Nephron (organoid): ENCODE measurements at regions not wholly inside any gene's neighbourhood (a gene's known extent, or its start where the extent isn't known, plus 50 kb on each side); places are given as distances from the start of the nearest gene placed in this dataset.

Experiments
- H3K27ac Mint-ChIP-seq, 3 experiments: 2 replicates each; pipeline ENCODE4 v1.8.0; 2020; ENCODE audit warnings: mixed read lengths in 3 of 3, mild to moderate bottlenecking in 2 of 3, moderate library complexity in 1 of 3
- H3K27me3 Mint-ChIP-seq: 2 replicates; pipeline ENCODE4 v1.8.0; 2021; ENCODE audit warnings: low read depth, mild to moderate bottlenecking, moderate library complexity, mixed read lengths
- H3K36me3 Mint-ChIP-seq: 2 replicates; pipeline ENCODE4 v1.8.0; 2020; ENCODE audit warnings: low read depth, mixed read lengths
- H3K4me1 Mint-ChIP-seq: 2 replicates; pipeline ENCODE4 v1.8.0; 2020; ENCODE audit warnings: mixed read lengths
- H3K4me3 Mint-ChIP-seq, 3 experiments: 2 replicates each; pipeline ENCODE4 v1.8.0; 2020; ENCODE audit warnings: mild to moderate bottlenecking in 3 of 3, mixed read lengths in 3 of 3, moderate library complexity in 2 of 3
- H3K9me3 Mint-ChIP-seq: 2 replicates; pipeline ENCODE4 v1.8.0; 2020; ENCODE audit warnings: mixed read lengths
- TF ChIP-seq, protein P1 (sequence below), 3 experiments: fragments of 200-600 bp; sonication (generic); IDR thresholded peaks; one replicate each; pipeline ENCODE4 v1.5.0; 2021; ENCODE audit warnings: antibody characterized with exemption in 3 of 3; ENCODE audit not compliant: unreplicated experiment in 3 of 3

DNA sequence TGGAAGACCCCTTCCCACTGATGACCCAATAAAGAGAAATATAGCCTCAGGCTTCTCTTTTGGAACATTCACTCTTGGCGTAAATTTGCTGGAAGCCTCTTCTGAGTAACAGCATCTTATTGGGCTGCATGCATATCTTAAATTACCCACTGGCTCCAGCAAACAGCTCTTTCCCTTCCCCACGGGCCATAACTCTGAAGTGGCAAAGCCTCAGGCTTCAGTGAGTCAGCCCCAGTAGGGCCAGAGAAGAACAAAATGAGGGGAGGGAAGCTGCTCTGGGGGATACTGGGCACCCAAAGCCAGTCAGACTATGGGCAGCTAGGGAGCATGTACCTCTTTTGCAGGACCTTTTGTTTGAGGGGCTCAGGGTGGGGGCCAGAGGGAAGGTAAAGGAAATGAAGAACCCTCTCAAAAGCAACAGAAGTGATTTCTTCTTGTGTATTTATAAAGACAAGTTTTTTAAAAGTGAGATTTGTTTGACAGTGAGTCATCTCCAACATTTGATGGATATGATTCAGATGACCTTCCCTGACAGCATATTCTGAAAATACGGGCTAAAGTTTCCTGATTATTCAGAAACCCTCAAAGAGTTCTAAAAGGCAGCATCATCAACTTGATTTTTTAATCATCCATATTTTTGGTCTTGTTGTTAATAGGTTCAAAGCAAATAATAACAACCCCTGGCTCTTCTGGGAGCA, 203.4 kb downstream of the KIF18A start:
- Mint-ChIP-seq H3K9me3 (peaks cover 3% of the 10 kb centered on the region), H3K27ac (no peak overlapping the region), H3K36me3 (no peaks in the 10 kb centered on the region), H3K4me3 (no peak overlapping the region), H3K27me3 (no peaks in the 10 kb centered on the region), H3K4me1 (no peaks in the 10 kb centered on the region)
- TF ChIP-seq, protein P1, sequence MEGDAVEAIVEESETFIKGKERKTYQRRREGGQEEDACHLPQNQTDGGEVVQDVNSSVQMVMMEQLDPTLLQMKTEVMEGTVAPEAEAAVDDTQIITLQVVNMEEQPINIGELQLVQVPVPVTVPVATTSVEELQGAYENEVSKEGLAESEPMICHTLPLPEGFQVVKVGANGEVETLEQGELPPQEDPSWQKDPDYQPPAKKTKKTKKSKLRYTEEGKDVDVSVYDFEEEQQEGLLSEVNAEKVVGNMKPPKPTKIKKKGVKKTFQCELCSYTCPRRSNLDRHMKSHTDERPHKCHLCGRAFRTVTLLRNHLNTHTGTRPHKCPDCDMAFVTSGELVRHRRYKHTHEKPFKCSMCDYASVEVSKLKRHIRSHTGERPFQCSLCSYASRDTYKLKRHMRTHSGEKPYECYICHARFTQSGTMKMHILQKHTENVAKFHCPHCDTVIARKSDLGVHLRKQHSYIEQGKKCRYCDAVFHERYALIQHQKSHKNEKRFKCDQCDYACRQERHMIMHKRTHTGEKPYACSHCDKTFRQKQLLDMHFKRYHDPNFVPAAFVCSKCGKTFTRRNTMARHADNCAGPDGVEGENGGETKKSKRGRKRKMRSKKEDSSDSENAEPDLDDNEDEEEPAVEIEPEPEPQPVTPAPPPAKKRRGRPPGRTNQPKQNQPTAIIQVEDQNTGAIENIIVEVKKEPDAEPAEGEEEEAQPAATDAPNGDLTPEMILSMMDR (IDR thresholded peaks at IDR 0.05; ENCODE audit: unreplicated experiment in 3 of 3): no peak

DNA sequence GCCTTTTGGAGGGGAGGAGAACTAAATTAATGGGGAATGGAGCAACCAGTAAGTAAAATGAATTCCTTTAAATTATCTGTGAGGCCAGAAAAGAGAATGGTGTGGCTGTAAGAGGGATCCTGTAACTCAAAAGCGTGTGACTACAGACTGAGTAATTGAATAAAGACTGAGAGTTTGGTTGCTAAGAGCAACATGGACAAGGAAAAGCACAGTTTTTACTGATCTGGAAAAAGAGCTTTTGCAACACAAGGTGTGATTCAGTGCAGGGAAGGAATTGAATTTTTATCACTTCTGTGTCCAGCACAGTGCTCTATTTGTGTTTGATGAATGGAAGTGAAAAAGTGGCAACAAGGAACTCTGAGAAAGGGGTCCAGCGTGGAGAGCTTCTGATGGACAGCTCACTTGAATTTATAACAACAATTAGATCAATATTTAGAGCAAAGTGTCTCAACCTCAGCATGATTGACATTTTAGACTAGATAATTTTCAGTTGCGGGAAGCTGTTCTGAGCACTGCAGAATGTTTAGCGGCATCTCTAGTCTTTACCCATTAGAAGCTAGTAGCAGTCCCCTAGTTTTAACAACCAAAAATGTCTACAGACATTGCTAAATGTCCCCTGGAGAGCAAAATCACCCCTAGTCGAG, 202.8 kb upstream of the BDNF start:
- Mint-ChIP-seq H3K27ac (no peak overlapping the region), H3K36me3 (no peaks in the 10 kb centered on the region), H3K9me3 (peaks cover 3% of the 10 kb centered on the region)

DNA sequence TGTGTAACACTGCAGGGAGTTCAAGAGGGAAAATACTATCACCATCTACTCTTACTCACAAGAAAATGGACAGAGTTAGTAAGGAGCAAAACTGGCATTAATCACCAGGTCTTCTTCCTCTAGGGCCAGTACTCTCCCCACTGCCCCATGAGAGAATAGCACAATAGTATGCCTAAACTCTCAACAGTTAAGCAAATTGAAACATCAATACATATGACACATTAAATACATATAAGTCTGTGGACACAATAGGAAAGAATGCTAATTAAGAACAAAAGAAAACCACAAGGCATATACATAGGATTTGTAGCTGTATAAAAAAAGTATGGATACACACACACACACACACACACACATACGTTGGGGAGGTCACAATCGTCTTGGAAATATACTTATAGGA, 197.9 kb upstream of the BDNF start:
- no peaks in the 10 kb centered on the region for H3K4me1 Mint-ChIP-seq
- no peak overlapping the region for H3K4me3 Mint-ChIP-seq
- H3K36me3 Mint-ChIP-seq: no peaks in the 10 kb centered on the region
- no peaks in the 10 kb centered on the region for H3K9me3 Mint-ChIP-seq
- TF ChIP-seq, protein P1 (IDR thresholded peaks at IDR 0.05; ENCODE audit: unreplicated experiment in 3 of 3): no peak
- H3K27ac Mint-ChIP-seq: no peak overlapping the region
- no peaks in the 10 kb centered on the region for H3K27me3 Mint-ChIP-seq

More for the DNA sequence above, 202.8 kb upstream of the BDNF start:
- TF ChIP-seq, protein P1 (IDR thresholded peaks at IDR 0.05; ENCODE audit: unreplicated experiment in 3 of 3): no peak
- H3K4me1 Mint-ChIP-seq: no peaks in the 10 kb centered on the region
- no peak overlapping the region for H3K4me3 Mint-ChIP-seq
- no peaks in the 10 kb centered on the region for H3K27me3 Mint-ChIP-seq

DNA sequence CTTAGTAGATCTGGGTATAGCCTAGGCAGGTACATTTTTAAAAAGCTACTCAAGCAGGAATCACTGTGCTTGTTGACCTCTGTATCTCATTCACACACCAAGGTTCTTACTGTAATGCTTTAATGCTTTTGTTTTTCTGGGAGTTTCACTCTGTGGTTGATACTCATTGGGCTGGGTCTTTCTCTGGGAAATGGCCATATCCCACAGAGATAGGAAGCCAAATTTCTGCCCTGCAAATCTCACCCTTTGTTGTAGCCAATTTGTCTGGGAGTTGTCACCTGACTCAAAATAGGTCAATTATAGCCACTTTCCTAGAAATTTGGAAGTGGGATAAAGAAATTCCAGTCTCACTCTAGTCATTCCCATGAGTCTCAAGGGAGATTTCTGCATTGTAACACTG, 195.8 kb upstream of the BDNF start:
- TF ChIP-seq, protein P1 (IDR thresholded peaks at IDR 0.05; ENCODE audit: unreplicated experiment in 3 of 3): no peak
- Mint-ChIP-seq H3K4me3 (no peak overlapping the region), H3K36me3 (no peaks in the 10 kb centered on the region), H3K27ac (no peak overlapping the region), H3K27me3 (no peaks in the 10 kb centered on the region), H3K4me1 (no peaks in the 10 kb centered on the region), H3K9me3 (no peaks in the 10 kb centered on the region)

DNA sequence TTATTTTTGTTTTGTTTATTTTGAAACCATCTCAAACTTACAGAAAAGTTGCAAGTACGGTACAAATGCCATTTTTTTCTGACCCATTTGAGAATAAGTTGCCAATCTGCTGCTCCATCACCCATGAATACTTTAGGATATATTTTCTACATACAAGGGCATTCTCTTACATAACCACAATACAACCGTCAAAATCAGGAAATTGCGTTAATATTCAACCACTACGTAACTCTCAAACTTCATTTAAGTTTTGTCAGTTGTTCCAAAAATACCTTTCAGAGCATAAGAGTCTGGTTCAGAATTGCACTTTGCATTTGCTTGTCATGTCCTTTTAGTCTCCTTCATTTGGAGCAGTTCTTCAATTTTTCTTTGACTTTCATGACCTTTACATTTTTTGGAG, 194.3 kb upstream of the BDNF start:
- Mint-ChIP-seq H3K27ac (no peak overlapping the region), H3K4me3 (no peak overlapping the region), H3K36me3 (no peaks in the 10 kb centered on the region), H3K27me3 (no peaks in the 10 kb centered on the region), H3K9me3 (no peaks in the 10 kb centered on the region), H3K4me1 (no peaks in the 10 kb centered on the region)
- TF ChIP-seq, protein P1 (IDR thresholded peaks at IDR 0.05; ENCODE audit: unreplicated experiment in 3 of 3): no peak

DNA sequence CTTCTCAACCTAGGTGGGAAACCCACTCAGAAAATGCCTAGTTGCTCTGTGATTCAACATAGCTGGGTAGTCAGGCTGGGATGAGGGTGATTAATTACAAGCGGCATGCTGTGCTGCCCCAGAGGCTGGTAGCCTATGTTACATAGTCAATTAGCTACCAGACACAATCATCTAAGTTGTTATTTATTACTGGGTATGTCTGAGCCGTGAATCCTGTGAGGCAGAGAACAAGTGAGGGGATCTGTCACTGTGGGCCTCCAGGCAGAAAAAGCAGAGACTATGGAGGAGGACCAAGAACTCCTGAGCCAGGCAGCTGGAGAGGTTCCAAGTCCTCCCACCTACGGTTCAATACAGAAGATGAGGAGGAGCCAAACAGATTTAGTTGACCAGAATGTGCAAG, 186.6 kb upstream of the BDNF start:
- Mint-ChIP-seq H3K27me3 (peaks cover 3% of the 10 kb centered on the region), H3K36me3 (no peaks in the 10 kb centered on the region), H3K9me3 (no peaks in the 10 kb centered on the region), H3K27ac (no peak overlapping the region), H3K4me3 (no peak overlapping the region), H3K4me1 (no peaks in the 10 kb centered on the region)
- TF ChIP-seq, protein P1 (IDR thresholded peaks at IDR 0.05; ENCODE audit: unreplicated experiment in 3 of 3): no peak
